ENCODE measurements at regions not wholly inside any gene's neighbourhood (a gene's known extent, or its start where the extent isn't known, plus 50 kb on each side); places are given as distances from the start of the nearest gene placed in this dataset.

DNA sequence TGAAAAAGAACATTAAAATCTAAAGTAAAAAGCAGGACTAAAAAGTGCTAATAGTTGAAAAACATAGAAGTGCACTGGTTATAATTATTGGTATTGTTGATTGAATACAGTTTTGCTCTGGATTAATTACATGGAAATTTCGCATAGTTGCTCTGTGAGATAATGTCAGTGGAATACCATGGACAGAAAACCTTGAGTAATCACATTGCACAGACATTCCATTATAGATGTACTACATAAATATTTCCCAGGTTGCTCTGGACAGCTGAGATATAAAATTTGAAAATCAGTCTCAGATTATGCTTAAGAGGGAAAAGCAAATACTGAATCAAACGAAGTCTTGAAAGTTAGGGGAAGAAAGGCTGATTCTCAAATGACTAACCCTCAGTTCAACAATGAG is 439.3 kb upstream of the FLRT2 start:
- DNase-seq (ENCODE audit: low spot score): no peak
- in situ Hi-C loops (cut with MboI; ENCODE audit: low pct_unique_long_range_greater_than_20kb, low sequenced_read_pairs, unreplicated experiment): no loop called here

DNA sequence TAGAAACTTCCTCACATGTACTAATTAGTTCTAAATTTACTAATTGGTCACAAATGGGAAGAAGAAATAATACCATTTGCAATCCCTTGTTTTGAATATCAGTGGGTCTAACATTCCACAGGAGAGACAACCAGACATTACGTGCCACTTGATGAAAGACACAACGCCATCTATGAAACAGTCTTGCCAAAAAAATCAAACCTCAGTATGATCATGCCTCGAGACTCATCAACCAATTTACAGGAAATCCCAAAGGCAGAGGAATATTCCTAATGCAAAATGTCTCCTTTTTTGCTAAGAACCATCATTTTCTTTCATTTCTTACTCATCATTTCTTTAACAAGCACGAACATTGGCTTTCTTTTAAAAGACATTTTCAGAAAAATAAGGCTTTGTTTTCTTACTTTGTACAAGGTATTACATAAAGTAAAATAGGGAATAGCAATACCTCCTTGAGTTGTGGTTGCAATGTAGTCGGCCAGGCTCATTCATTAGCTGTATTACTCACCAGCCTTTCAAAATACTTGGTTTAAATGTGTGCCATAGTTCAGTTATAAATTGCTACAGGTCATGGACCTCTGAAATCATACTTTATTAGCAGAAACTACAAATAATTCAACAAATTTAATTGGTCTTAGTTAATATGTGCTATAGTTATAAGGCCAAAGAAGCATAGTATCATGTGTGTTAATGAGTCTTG is 436.2 kb upstream of the FLRT2 start:
- in situ Hi-C loops (cut with MboI; ENCODE audit: low pct_unique_long_range_greater_than_20kb, low sequenced_read_pairs, unreplicated experiment): no loop called here
- no peak for DNase-seq (ENCODE audit: low spot score)
- TF ChIP-seq, protein P1, sequence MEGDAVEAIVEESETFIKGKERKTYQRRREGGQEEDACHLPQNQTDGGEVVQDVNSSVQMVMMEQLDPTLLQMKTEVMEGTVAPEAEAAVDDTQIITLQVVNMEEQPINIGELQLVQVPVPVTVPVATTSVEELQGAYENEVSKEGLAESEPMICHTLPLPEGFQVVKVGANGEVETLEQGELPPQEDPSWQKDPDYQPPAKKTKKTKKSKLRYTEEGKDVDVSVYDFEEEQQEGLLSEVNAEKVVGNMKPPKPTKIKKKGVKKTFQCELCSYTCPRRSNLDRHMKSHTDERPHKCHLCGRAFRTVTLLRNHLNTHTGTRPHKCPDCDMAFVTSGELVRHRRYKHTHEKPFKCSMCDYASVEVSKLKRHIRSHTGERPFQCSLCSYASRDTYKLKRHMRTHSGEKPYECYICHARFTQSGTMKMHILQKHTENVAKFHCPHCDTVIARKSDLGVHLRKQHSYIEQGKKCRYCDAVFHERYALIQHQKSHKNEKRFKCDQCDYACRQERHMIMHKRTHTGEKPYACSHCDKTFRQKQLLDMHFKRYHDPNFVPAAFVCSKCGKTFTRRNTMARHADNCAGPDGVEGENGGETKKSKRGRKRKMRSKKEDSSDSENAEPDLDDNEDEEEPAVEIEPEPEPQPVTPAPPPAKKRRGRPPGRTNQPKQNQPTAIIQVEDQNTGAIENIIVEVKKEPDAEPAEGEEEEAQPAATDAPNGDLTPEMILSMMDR (IDR thresholded peaks at IDR 0.05; ENCODE audit: extremely low read depth, insufficient read depth, missing control alignments): no peak

More for the DNA sequence above, 439.3 kb upstream of the FLRT2 start:
- TF ChIP-seq, protein P1 (IDR thresholded peaks at IDR 0.05; ENCODE audit: extremely low read depth, insufficient read depth, missing control alignments): no peak

DNA sequence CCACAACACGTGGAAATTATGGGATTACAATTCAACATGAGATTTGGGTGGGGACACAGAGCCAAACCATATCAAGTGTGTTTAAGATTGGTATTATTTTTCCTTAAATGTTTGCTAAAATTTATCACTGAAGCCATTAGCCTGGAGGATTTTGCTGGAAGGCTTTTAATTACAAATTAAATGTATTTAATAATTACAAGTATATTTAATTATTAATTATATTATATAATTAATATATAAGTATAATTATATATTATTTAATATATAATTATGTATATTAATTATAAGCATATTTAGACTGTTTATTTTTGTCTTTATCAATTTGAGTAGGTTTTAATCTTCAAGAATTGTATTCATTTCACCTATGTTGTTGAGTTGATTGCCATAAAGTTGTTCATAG is 427.4 kb upstream of the FLRT2 start:
- DNase-seq (ENCODE audit: low spot score): no peak

DNA sequence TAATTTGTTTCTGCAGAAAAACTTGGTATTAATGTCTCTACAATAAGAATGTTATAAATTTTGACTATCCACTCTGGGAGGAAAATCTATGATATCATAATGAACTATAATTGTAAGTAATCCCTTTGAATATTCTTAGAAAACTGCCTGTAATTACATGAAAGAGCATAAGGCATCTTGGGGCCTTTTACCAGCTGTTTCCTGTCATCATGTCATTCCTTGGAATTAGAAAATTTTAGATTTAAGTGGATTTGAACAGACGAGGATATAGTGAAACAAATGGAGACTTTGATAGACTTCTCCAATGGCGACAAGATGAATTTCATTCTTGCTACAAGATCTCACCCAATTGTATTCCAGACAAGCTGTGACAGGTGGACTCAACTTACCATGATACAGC is 423.4 kb upstream of the FLRT2 start:
- TF ChIP-seq, protein P1 (IDR thresholded peaks at IDR 0.05; ENCODE audit: extremely low read depth, insufficient read depth, missing control alignments): no peak
- in situ Hi-C loops (cut with MboI; ENCODE audit: low pct_unique_long_range_greater_than_20kb, low sequenced_read_pairs, unreplicated experiment): no loop called here
- no peak for DNase-seq (ENCODE audit: low spot score)

More for the DNA sequence above, 427.4 kb upstream of the FLRT2 start:
- TF ChIP-seq, protein P1 (IDR thresholded peaks at IDR 0.05; ENCODE audit: extremely low read depth, insufficient read depth, missing control alignments): no peak
- in situ Hi-C loops (cut with MboI; ENCODE audit: low pct_unique_long_range_greater_than_20kb, low sequenced_read_pairs, unreplicated experiment): no loop called here

DNA sequence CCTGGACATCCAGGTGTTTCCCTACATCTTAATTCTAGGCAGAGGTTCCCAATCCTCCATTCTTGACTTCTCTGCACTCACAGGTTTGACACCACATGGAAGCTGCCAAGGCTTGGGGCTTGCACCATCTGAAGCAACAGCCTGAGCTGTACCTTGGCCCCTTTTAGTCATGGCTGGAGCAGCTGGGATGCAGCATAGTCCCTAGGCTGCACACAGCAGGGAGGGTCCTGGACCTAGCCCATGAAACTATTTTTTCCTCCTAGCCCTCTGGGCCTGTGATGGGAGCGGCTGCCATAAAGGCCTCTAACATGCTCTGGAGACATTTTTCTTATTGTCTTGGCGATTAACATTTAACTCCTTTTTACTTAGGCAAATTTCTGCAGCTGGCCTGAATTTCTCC is 417.2 kb upstream of the FLRT2 start:
- in situ Hi-C loops (cut with MboI; ENCODE audit: low pct_unique_long_range_greater_than_20kb, low sequenced_read_pairs, unreplicated experiment): no loop called here
- no peak for DNase-seq (ENCODE audit: low spot score)
- TF ChIP-seq, protein P1 (IDR thresholded peaks at IDR 0.05; ENCODE audit: extremely low read depth, insufficient read depth, missing control alignments): no peak

DNA sequence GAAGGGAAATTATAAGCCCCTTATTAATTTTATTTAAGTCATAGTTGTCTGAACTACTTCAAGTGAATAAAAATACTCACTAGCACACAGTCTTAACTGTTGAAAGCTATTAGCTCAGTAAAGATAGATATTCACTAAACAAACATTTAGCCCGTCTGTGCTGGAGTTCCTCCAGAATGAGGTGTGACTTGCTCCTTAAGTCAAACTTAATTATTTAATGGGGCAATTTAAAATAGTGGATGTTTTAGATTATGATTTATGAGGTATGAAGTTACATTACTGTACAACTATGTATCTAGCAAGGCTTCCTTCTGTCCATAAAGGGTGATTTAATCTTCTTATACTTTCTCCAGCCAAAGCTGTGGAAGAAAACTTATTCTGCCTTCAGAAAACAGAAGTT is 414.0 kb upstream of the FLRT2 start:
- in situ Hi-C loops (cut with MboI; ENCODE audit: low pct_unique_long_range_greater_than_20kb, low sequenced_read_pairs, unreplicated experiment): no loop called here
- TF ChIP-seq, protein P1 (IDR thresholded peaks at IDR 0.05; ENCODE audit: extremely low read depth, insufficient read depth, missing control alignments): no peak
- DNase-seq (ENCODE audit: low spot score): no peak
